ENCODE measurements at regions not wholly inside any gene's neighbourhood (a gene's known extent, or its start where the extent isn't known, plus 50 kb on each side); places are given as distances from the start of the nearest gene placed in this dataset.
"Not testable (repeated sequence)": the region's sequence is repeated elsewhere in the genome, so short reads cannot be mapped to it uniquely, and the experiment has no call there.

- intact Hi-C loops (cut with DNase I, micrococcal nuclease), result no loop called here
- DNase-seq (no peak), ATAC-seq (no peak)
These were observed 186.8 kb downstream of the CDH26 start for GRCh38 chr20:60144974-60145527.

GRCh38 chr20:60147004-60147403 is 188.8 kb downstream of the CDH26 start:
- DNase-seq (no peak), ATAC-seq (no peak)
- intact Hi-C loops (cut with DNase I, micrococcal nuclease), result no loop called here

GRCh38 chr20:60148885-60149284 is 190.7 kb downstream of the CDH26 start:
- no peak for ATAC-seq
- no peak for DNase-seq
- intact Hi-C loops (cut with DNase I, micrococcal nuclease), result no loop called here

GRCh38 chr20:60152792-60153191 is 194.6 kb downstream of the CDH26 start:
- intact Hi-C loops (cut with DNase I, micrococcal nuclease), result no loop called here
- ATAC-seq, result no peak
- no peak for DNase-seq

GRCh38 chr20:60160451-60161145 is 202.4 kb downstream of the CDH26 start:
- ATAC-seq, result no peak
- intact Hi-C loops (cut with DNase I, micrococcal nuclease), result no loop called here
- no peak for DNase-seq

GRCh38 chr20:60167812-60168211 is 209.6 kb downstream of the CDH26 start:
- no peak for DNase-seq
- no peak for ATAC-seq
- intact Hi-C loops (cut with DNase I, micrococcal nuclease), result no loop called here

- ATAC-seq (no peak), DNase-seq (no peak)
- intact Hi-C loops (cut with DNase I, micrococcal nuclease), result no loop called here
These were observed 210.7 kb downstream of the CDH26 start for GRCh38 chr20:60168963-60169362.

- no peak for DNase-seq
- peak; percentile 76 for ATAC-seq
- intact Hi-C loops (cut with DNase I, micrococcal nuclease), result no loop called here
These were observed 211.9 kb downstream of the CDH26 start for GRCh38 chr20:60170116-60170515.

- DNase-seq, result no peak
- no peak for ATAC-seq
- intact Hi-C loops (cut with DNase I, micrococcal nuclease), result no loop called here
These were observed 213.1 kb downstream of the CDH26 start for GRCh38 chr20:60171313-60171712.

- no peak for DNase-seq
- intact Hi-C loops (cut with DNase I, micrococcal nuclease), result no loop called here
- ATAC-seq, result no peak
These were observed 213.5 kb downstream of the CDH26 start for GRCh38 chr20:60171738-60172137.

GRCh38 chr20:60172346-60172984 is 214.2 kb downstream of the CDH26 start:
- intact Hi-C loops (cut with DNase I, micrococcal nuclease), result no loop called here
- ATAC-seq (no peak), DNase-seq (no peak)

- intact Hi-C loops (cut with DNase I, micrococcal nuclease), result no loop called here
- DNase-seq (no peak), ATAC-seq (no peak)
These were observed 218.9 kb downstream of the CDH26 start for GRCh38 chr20:60177080-60177479.

- DNase-seq (no peak), ATAC-seq (no peak)
- intact Hi-C loops (cut with DNase I, micrococcal nuclease), result no loop called here
These were observed 222.8 kb downstream of the CDH26 start for GRCh38 chr20:60180986-60181385.

- DNase-seq (no peak), ATAC-seq (no peak)
- intact Hi-C loops (cut with DNase I, micrococcal nuclease), result no loop called here
These were observed 228.2 kb downstream of the CDH26 start for GRCh38 chr20:60186412-60186811.

- no peak for DNase-seq
- ATAC-seq, result no peak
- intact Hi-C loops (cut with DNase I, micrococcal nuclease), result no loop called here
These were observed 229.5 kb downstream of the CDH26 start for GRCh38 chr20:60187683-60188082.

GRCh38 chr20:60191014-60191413 is 232.8 kb downstream of the CDH26 start:
- intact Hi-C loops (cut with DNase I, micrococcal nuclease), result no loop called here
- DNase-seq (no peak), ATAC-seq (no peak)

- intact Hi-C loops (cut with DNase I, micrococcal nuclease), result no loop called here
- no peak for ATAC-seq
These were observed 234.1 kb downstream of the CDH26 start for GRCh38 chr20:60192326-60192725.

GRCh38 chr20:60199132-60199531 is 240.9 kb downstream of the CDH26 start:
- intact Hi-C loops (cut with DNase I, micrococcal nuclease); ATAC-seq; DNase-seq: not testable (repeated sequence)

More at GRCh38 chr20:60192326-60192725, 234.1 kb downstream of the CDH26 start:
- no peak for DNase-seq

- ATAC-seq (no peak), DNase-seq (no peak)
- intact Hi-C loops (cut with DNase I, micrococcal nuclease), result no loop called here
These were observed 241.6 kb downstream of the CDH26 start for GRCh38 chr20:60199866-60200265.

GRCh38 chr20:60200305-60200918 is 242.2 kb downstream of the CDH26 start:
- DNase-seq (no peak), ATAC-seq (no peak)
- intact Hi-C loops (cut with DNase I, micrococcal nuclease), result no loop called here
